Gastrocnemius medialis (tissue), 4 donors: ENCODE measurements at regions not wholly inside any gene's neighbourhood (a gene's known extent, or its start where the extent isn't known, plus 50 kb on each side); places are given as distances from the start of the nearest gene placed in this dataset.

Source experiments
- ATAC-seq, 2 donors: fragments of 150-250 bp; one replicate each; pipeline ENCODE4 v1.9.1; 2016
- DNase-seq, 2 donors: peaks; one replicate each; pipeline ENCODE4 v3.0.0-alpha.2; 2019
- H3K27ac ChIP-seq, 4 donors: fragments of 200-600 bp; sonication (generic); 1 replicate in 1 of 4; 2 replicates in 3 of 4; pipeline ENCODE4 v1.5.1; 2016 to 2018; ENCODE audit warnings: mild to moderate bottlenecking in 2 of 4, moderate library complexity in 1 of 4
- H3K27me3 ChIP-seq, 3 donors: fragments of 200-600 bp; sonication (generic) in 2 of 3; 1 replicate in 1 of 3; 2 replicates in 2 of 3; pipeline versions ENCODE4 v1.5.1 to v1.6.0; 2016 to 2019; ENCODE audit warnings: mild to moderate bottlenecking in 1 of 3, moderate library complexity in 1 of 3
- H3K36me3 ChIP-seq, 2 donors: fragments of 200-600 bp; sonication (generic) in 1 of 2; one replicate each; pipeline ENCODE4 v1.5.1; 2017 to 2018
- H3K4me1 ChIP-seq, 2 donors: fragments of 200-600 bp; sonication (generic) in 1 of 2; one replicate each; pipeline ENCODE4 v1.5.1; 2016 to 2017; ENCODE audit warnings: mild to moderate bottlenecking in 2 of 2
- H3K4me3 ChIP-seq, 4 donors: fragments of 200-600 bp; sonication (generic) in 3 of 4; 1 replicate in 1 of 4; 2 replicates in 3 of 4; pipeline ENCODE4 v1.5.1; 2016 to 2019; ENCODE audit warnings: mild to moderate bottlenecking in 2 of 4
- H3K9me3 ChIP-seq, 3 donors: fragments of 200-600 bp; sonication (generic) in 2 of 3; 1 replicate in 1 of 3; 2 replicates in 2 of 3; pipeline ENCODE4 v1.5.1; 2016 to 2019
- CTCF ChIP-seq, 5 experiments: fragments of 450-650 bp in 3 of 5; fragments of 200-600 bp in 2 of 5; sonication (generic) in 2 of 5; IDR thresholded peaks in 4 of 5; conservative IDR thresholded peaks in 1 of 5; 1 replicate in 4 of 5; 2 replicates in 1 of 5; pipeline ENCODE4 v1.5.1; 2016 to 2019; ENCODE audit warnings: antibody characterized with exemption in 5 of 5, mild to moderate bottlenecking in 3 of 5, moderate library complexity in 3 of 5
- POLR2A ChIP-seq, 2 donors: fragments of 450-650 bp; IDR thresholded peaks; one replicate each; pipeline ENCODE4 v1.6.1; 2017; ENCODE audit warnings: antibody characterized with exemption in 2 of 2, mild to moderate bottlenecking in 2 of 2, moderate library complexity in 2 of 2
- in situ Hi-C, 4 donors: fragments of 200-750 bp; cut with MboI; loops; one replicate each; pipeline versions ENCODE4 v1.15.0 to v1.8.0; 2017; ENCODE audit warnings: low sequenced_read_pairs in 4 of 4
- intact Hi-C: fragments of 100-400 bp; cut with DNase I; formaldehyde crosslinking; loops from one replicate; pipeline ENCODE4 v1.15.1; 2023; ENCODE audit warnings: low total_unique reads

- Histone ChIP-seq H3K4me1 (peaks cover 17 to 20% of the 10 kb centered on the region in 2 donors), H3K36me3 (no peaks in the 10 kb centered on the region), H3K9me3 (no peaks in the 10 kb centered on the region), H3K27ac (no peak overlapping the region), H3K27me3 (no peaks in the 10 kb centered on the region), H3K4me3 (no peak overlapping the region)
- DNase-seq = no peak
- no peak for ATAC-seq
- intact Hi-C loops = no loop called here
- TF ChIP-seq POLR2A (IDR thresholded peaks at IDR 0.05) (no peak), CTCF (IDR thresholded peaks at IDR 0.05 in 4 of 5, conservative IDR thresholded peaks at IDR 0.05 in 1 of 5) (no peak)
- in situ Hi-C loops = no loop called here
These were observed 106.7 kb downstream of the ACKR3 start for GRCh38 chr2:236676136-236676873.

DNA sequence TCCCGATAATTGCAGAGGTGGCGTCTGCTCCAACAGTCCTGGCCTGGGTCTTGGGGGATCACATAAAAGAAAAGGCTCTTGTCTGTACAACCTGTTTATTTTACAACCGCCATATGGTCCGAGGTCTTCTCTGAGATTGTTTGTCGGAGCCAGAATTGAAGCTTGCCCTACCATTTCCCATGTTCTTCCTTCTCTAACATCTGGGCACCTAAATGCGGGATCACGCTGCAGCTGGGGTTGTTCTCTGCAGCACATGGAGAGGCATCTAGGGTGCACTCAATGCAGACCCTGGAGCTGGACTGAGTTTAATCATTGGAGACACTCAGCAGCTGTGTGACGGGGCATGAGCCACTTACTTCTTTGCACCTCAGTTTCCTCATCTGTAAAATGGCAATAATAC is 107.7 kb downstream of the ACKR3 start:
- H3K4me1 ChIP-seq = peaks cover 17 to 20% of the 10 kb centered on the region in 2 donors
- intact Hi-C loops (no loop called here), in situ Hi-C loops (no loop called here)
- ATAC-seq = no peak
- no peak overlapping the region for H3K27ac ChIP-seq
- no peak overlapping the region for H3K4me3 ChIP-seq
- no peaks in the 10 kb centered on the region for H3K36me3 ChIP-seq
- TF ChIP-seq CTCF (IDR thresholded peaks at IDR 0.05 in 4 of 5, conservative IDR thresholded peaks at IDR 0.05 in 1 of 5) (no peak), POLR2A (IDR thresholded peaks at IDR 0.05) (no peak)
- no peak for DNase-seq
- H3K9me3 ChIP-seq = no peaks in the 10 kb centered on the region
- no peaks in the 10 kb centered on the region for H3K27me3 ChIP-seq

GRCh38 chr2:236678307-236678975 is 108.8 kb downstream of the ACKR3 start:
- in situ Hi-C loops (no loop called here), intact Hi-C loops (no loop called here)
- TF ChIP-seq CTCF (IDR thresholded peaks at IDR 0.05 in 4 of 5, conservative IDR thresholded peaks at IDR 0.05 in 1 of 5) (no peak), POLR2A (IDR thresholded peaks at IDR 0.05) (no peak)
- H3K9me3 ChIP-seq = no peaks in the 10 kb centered on the region
- H3K27ac ChIP-seq = no peak overlapping the region
- DNase-seq = no peak
- no peak for ATAC-seq
- H3K36me3 ChIP-seq = no peaks in the 10 kb centered on the region
- no peak overlapping the region for H3K4me3 ChIP-seq
- no peaks in the 10 kb centered on the region for H3K27me3 ChIP-seq
- H3K4me1 ChIP-seq = peaks cover 17 to 20% of the 10 kb centered on the region in 2 donors

DNA sequence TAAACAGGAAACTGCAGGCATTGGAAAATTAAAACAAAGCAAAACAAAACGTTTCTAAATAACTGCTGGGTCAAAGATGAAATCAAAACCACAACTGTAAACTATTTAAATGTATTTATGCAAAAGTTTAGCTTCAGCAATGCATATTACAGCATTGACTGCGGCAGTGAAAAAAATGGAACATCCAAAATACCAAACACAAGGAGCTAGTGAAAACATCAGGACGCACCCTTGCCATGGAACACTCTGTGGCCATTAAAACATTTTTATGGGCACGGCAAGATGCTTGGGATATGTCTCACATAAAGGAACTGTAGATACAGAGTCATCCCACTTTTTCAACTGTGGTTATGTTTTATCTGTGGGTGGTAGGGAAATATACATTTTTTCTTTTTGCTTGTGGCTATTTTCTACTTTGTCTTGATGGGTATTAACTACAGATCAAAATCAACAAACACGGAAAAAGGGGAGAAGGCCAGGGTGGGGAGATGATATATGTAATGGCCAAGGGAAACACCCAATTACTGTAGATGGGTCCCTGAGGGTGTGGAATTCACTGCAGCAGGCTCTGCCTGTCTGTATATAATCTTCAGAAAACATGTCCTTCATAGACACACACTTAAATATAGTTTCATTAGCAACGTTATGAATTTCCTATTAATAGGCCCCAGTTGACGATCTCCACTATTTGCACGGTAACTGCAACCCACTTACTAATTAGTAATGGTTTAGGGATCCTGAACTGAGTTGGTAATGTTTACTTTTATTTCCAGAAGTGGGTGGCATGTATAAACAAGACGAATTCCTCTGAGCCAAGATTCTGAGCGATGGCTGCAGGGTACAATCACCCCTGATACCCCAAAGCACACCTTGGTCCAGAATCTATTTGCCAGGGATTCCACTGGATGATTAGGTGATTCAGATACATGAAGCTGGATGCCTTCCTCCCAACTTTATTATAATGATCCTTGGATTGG is 110.5 kb downstream of the ACKR3 start:
- Histone ChIP-seq H3K4me1 (peaks cover 16 to 17% of the 10 kb centered on the region in 2 donors), H3K36me3 (no peaks in the 10 kb centered on the region), H3K27me3 (no peaks in the 10 kb centered on the region), H3K9me3 (no peaks in the 10 kb centered on the region), H3K27ac (no peak overlapping the region), H3K4me3 (no peak overlapping the region)
- ATAC-seq (no peak), DNase-seq (no peak)
- no peak for TF ChIP-seq CTCF (IDR thresholded peaks at IDR 0.05 in 4 of 5, conservative IDR thresholded peaks at IDR 0.05 in 1 of 5)
- in situ Hi-C loops = no loop called here
- intact Hi-C loops = no loop called here
